Endodermal cell (in vitro differentiated cells): ENCODE measurements at regions not wholly inside any gene's neighbourhood (a gene's known extent, or its start where the extent isn't known, plus 50 kb on each side); places are given as distances from the start of the nearest gene placed in this dataset.

ENCODE experiments used
- DNase-seq: peaks from one replicate; pipeline ENCODE4 v3.0.0-alpha.2; 2017
- H3K27ac ChIP-seq: 2 replicates; pipeline ENCODE4 v1.5.1; 2013; ENCODE audit warnings: mild to moderate bottlenecking, low read depth, low read length, moderate library complexity
- H3K27me3 ChIP-seq: 2 replicates; pipeline ENCODE4 v1.6.1; 2013; ENCODE audit warnings: mild to moderate bottlenecking, low read length, moderate library complexity; ENCODE audit not compliant: insufficient read depth, control insufficient read depth, poor library complexity, severe bottlenecking
- H3K36me3 ChIP-seq: 2 replicates; pipeline ENCODE4 v1.7.0; 2013; ENCODE audit warnings: mild to moderate bottlenecking, low read length, moderate library complexity; ENCODE audit not compliant: control insufficient read depth, insufficient read depth
- H3K4me1 ChIP-seq: one replicate; pipeline ENCODE4 v1.7.0; 2013; ENCODE audit warnings: low read length; ENCODE audit not compliant: control insufficient read depth, insufficient read depth
- H3K4me3 ChIP-seq: 2 replicates; pipeline ENCODE4 v1.5.1; 2013; ENCODE audit warnings: mild to moderate bottlenecking, low read length, moderate library complexity
- H3K9ac ChIP-seq: 2 replicates; pipeline ENCODE4 v1.6.1; 2013; ENCODE audit warnings: mild to moderate bottlenecking, low read length, moderate library complexity; ENCODE audit not compliant: poor library complexity, severe bottlenecking; ENCODE audit errors: extremely low read depth
- H3K9me3 ChIP-seq: 2 replicates; pipeline ENCODE4 v1.6.1; 2013; ENCODE audit warnings: mild to moderate bottlenecking, low read length, moderate library complexity; ENCODE audit not compliant: control insufficient read depth
- H3K27ac Mint-ChIP-seq: 2 replicates; pipeline ENCODE4 v1.8.0; 2020; ENCODE audit warnings: mixed read lengths
- H3K27me3 Mint-ChIP-seq: 2 replicates; pipeline ENCODE4 v1.8.0; 2021; ENCODE audit warnings: mild to moderate bottlenecking, mixed read lengths; ENCODE audit not compliant: insufficient read depth
- H3K36me3 Mint-ChIP-seq: 2 replicates; pipeline ENCODE4 v1.8.0; 2020; ENCODE audit warnings: low read depth, mixed read lengths
- H3K4me1 Mint-ChIP-seq: 2 replicates; pipeline ENCODE4 v1.8.0; 2020; ENCODE audit warnings: mixed read lengths
- H3K4me3 Mint-ChIP-seq: 2 replicates; pipeline ENCODE4 v1.8.0; 2020; ENCODE audit warnings: mild to moderate bottlenecking, moderate library complexity, mixed read lengths
- H3K9me3 Mint-ChIP-seq: 2 replicates; pipeline ENCODE4 v1.8.0; 2020; ENCODE audit warnings: mild to moderate bottlenecking, mixed read lengths
- CTCF ChIP-seq: fragments of 200-600 bp; sonication (generic); conservative IDR thresholded peaks from 2 replicates; pipeline ENCODE4 v1.5.0; 2021; ENCODE audit warnings: antibody characterized with exemption, mild to moderate bottlenecking
- WGBS, 2 experiments: methylation state at CpG; one replicate each; pipeline versions ENCODE4 v1.1.5 to v1.1.7; 2013; ENCODE audit warnings: missing lambda C conversion rate in 2 of 2, mixed read lengths in 1 of 2; ENCODE audit not compliant: insufficient coverage in 1 of 2, insufficient read length in 1 of 2; 5-methylcytosine and 5-hydroxymethylcytosine counted together

GRCh38 chr3:160081958-160082533 lies 93.4 kb downstream of the IL12A start:
- H3K27me3 ChIP-seq = no peaks in the 10 kb centered on the region
- Mint-ChIP-seq H3K27ac (no peak overlapping the region), H3K9me3 (peaks cover 6% of the 10 kb centered on the region), H3K4me1 (no peaks in the 10 kb centered on the region), H3K27me3 (no peaks in the 10 kb centered on the region), H3K36me3 (no peaks in the 10 kb centered on the region), H3K4me3 (no peak overlapping the region)
- TF ChIP-seq CTCF = no peak
- no peaks in the 10 kb centered on the region for H3K36me3 ChIP-seq
- H3K9ac ChIP-seq = no peak overlapping the region
- H3K9me3 ChIP-seq = peaks cover 12% of the 10 kb centered on the region
- H3K4me1 ChIP-seq = no peaks in the 10 kb centered on the region
- 86 to 91% methylated on average over 2 of the region's 2 CpGs for WGBS, 2 experiments
- no peak for DNase-seq
- no peak overlapping the region for H3K4me3 ChIP-seq
- H3K27ac ChIP-seq = no peak overlapping the region

GRCh38 chr3:160084998-160085397 lies 96.4 kb downstream of the IL12A start:
- H3K27ac ChIP-seq = no peak overlapping the region
- no peak for TF ChIP-seq CTCF
- no peaks in the 10 kb centered on the region for H3K4me1 ChIP-seq
- no peak overlapping the region for H3K4me3 ChIP-seq
- peaks cover 6% of the 10 kb centered on the region for H3K9me3 Mint-ChIP-seq
- H3K4me1 Mint-ChIP-seq = no peaks in the 10 kb centered on the region
- H3K27ac Mint-ChIP-seq = no peak overlapping the region
- H3K27me3 Mint-ChIP-seq = no peaks in the 10 kb centered on the region
- WGBS, 2 experiments = 88 to 100% methylated on average over 1 of the region's 1 CpG
- no peak overlapping the region for H3K4me3 Mint-ChIP-seq
- no peaks in the 10 kb centered on the region for H3K36me3 ChIP-seq
- H3K36me3 Mint-ChIP-seq = no peaks in the 10 kb centered on the region
- H3K27me3 ChIP-seq = no peaks in the 10 kb centered on the region
- H3K9ac ChIP-seq = no peak overlapping the region
- DNase-seq = no peak
- peaks cover 7% of the 10 kb centered on the region for H3K9me3 ChIP-seq

- Histone ChIP-seq H3K27me3 (no peaks in the 10 kb centered on the region), H3K4me3 (no peak overlapping the region), H3K9ac (no peak overlapping the region), H3K4me1 (no peaks in the 10 kb centered on the region), H3K9me3 (no peaks in the 10 kb centered on the region), H3K36me3 (no peaks in the 10 kb centered on the region), H3K27ac (no peak overlapping the region)
- no peaks in the 10 kb centered on the region for H3K9me3 Mint-ChIP-seq
- no peak for TF ChIP-seq CTCF
- no peaks in the 10 kb centered on the region for H3K36me3 Mint-ChIP-seq
- no peaks in the 10 kb centered on the region for H3K4me1 Mint-ChIP-seq
- H3K4me3 Mint-ChIP-seq = no peak overlapping the region
- no peaks in the 10 kb centered on the region for H3K27me3 Mint-ChIP-seq
- DNase-seq = no peak
- H3K27ac Mint-ChIP-seq = no peak overlapping the region
- 95 to 100% methylated on average over 3 of the region's 3 CpGs for WGBS, 2 experiments
Observed at GRCh38 chr3:160088492-160089137, 100.0 kb downstream of the IL12A start.
